GM23338 (cell line): ENCODE measurements at regions not wholly inside any gene's neighbourhood (a gene's known extent, or its start where the extent isn't known, plus 50 kb on each side); places are given as distances from the start of the nearest gene placed in this dataset.

Experiments
- ATAC-seq: fragments of 200-7000 bp; cut with Tn5 transposase; 3 replicates; pipeline ENCODE4 v1.9.1; 2020
- DNase-seq: peaks from one replicate; pipeline ENCODE4 v3.0.0-alpha.2; 2015; ENCODE audit warnings: low spot score
- H2AFZ ChIP-seq: fragments of 200-600 bp; sonication (generic); 2 replicates; pipeline ENCODE4 v1.8.0; 2016; ENCODE audit warnings: antibody characterized with exemption, mild to moderate bottlenecking, moderate library complexity
- H3F3A ChIP-seq: fragments of 200-600 bp; sonication (generic); replicated peaks from 2 replicates; pipeline ENCODE4 v1.8.0; 2017; ENCODE audit warnings: antibody characterized with exemption, mixed run types, low read depth
- H3K27ac ChIP-seq: fragments of 200-600 bp; sonication (generic); 2 replicates; pipeline ENCODE4 v1.6.1; 2016; ENCODE audit warnings: low read depth
- H3K27me3 ChIP-seq: fragments of 200-600 bp; sonication (generic); 2 replicates; pipeline ENCODE4 v1.8.0; 2016; ENCODE audit warnings: mild to moderate bottlenecking, mixed run types, moderate library complexity; ENCODE audit not compliant: insufficient read depth
- H3K36me3 ChIP-seq: fragments of 200-600 bp; sonication (generic); 2 replicates; pipeline ENCODE4 v1.8.0; 2016; ENCODE audit warnings: mild to moderate bottlenecking; ENCODE audit not compliant: insufficient read depth
- H3K4me1 ChIP-seq: fragments of 200-600 bp; sonication (generic); 2 replicates; pipeline ENCODE4 v1.8.0; 2016; ENCODE audit warnings: mild to moderate bottlenecking, moderate library complexity; ENCODE audit not compliant: insufficient read depth
- H3K4me2 ChIP-seq: fragments of 200-600 bp; sonication (generic); 2 replicates; pipeline ENCODE4 v1.7.1; 2017; ENCODE audit warnings: mixed run types
- H3K4me3 ChIP-seq: fragments of 200-600 bp; sonication (generic); 2 replicates; pipeline ENCODE4 v1.6.1; 2016; ENCODE audit warnings: mixed run types
- H3K79me2 ChIP-seq: fragments of 200-600 bp; sonication (generic); replicated peaks from 2 replicates; pipeline ENCODE4 v1.8.0; 2017; ENCODE audit warnings: mild to moderate bottlenecking; ENCODE audit not compliant: insufficient read depth
- H3K9me2 ChIP-seq: fragments of 200-600 bp; sonication (generic); 2 replicates; pipeline ENCODE4 v1.8.0; 2017; ENCODE audit not compliant: insufficient read depth
- H4K20me1 ChIP-seq: fragments of 200-600 bp; sonication (generic); replicated peaks from 2 replicates; pipeline ENCODE4 v1.8.0; 2017; ENCODE audit warnings: mild to moderate bottlenecking; ENCODE audit not compliant: insufficient read depth
- H3K27ac Mint-ChIP-seq: 2 replicates; pipeline ENCODE4 v1.8.0; 2020; ENCODE audit warnings: inconsistent platforms, mild to moderate bottlenecking, moderate library complexity, mixed read lengths
- H3K27me3 Mint-ChIP-seq: 3 replicates; pipeline ENCODE4 v1.8.0; 2022; ENCODE audit warnings: low read depth, mild to moderate bottlenecking, moderate library complexity, mixed read lengths, inconsistent platforms; ENCODE audit not compliant: insufficient read depth, poor library complexity
- H3K36me3 Mint-ChIP-seq: 3 replicates; pipeline ENCODE4 v1.8.0; 2021; ENCODE audit warnings: low read depth, mild to moderate bottlenecking, inconsistent platforms, moderate library complexity, mixed read lengths
- H3K4me1 Mint-ChIP-seq: 3 replicates; pipeline ENCODE4 v1.8.0; 2020; ENCODE audit warnings: mild to moderate bottlenecking, inconsistent platforms, mixed read lengths
- H3K4me3 Mint-ChIP-seq: 3 replicates; pipeline ENCODE4 v1.8.0; 2021; ENCODE audit warnings: moderate library complexity, mild to moderate bottlenecking, inconsistent platforms, mixed read lengths
- H3K9me3 Mint-ChIP-seq: 3 replicates; pipeline ENCODE4 v1.8.0; 2020; ENCODE audit warnings: moderate library complexity, mild to moderate bottlenecking, inconsistent platforms, mixed read lengths
- CREB1 ChIP-seq: fragments of 250-450 bp; sonication (Bioruptor Pico); IDR thresholded peaks from 2 replicates; pipeline ENCODE4 v1.5.0; 2020; ENCODE audit warnings: low read depth, mild to moderate bottlenecking, moderate library complexity
- CTCF ChIP-seq, 2 experiments: fragments of 200-600 bp in 1 of 2; sonication (generic) in 1 of 2; conservative IDR thresholded peaks; 2 replicates each; pipeline versions ENCODE4 v1.5.1 to v1.6.1; 2016 to 2017; ENCODE audit warnings: antibody characterized with exemption in 2 of 2, low read depth in 2 of 2, mild to moderate bottlenecking in 2 of 2, moderate library complexity in 1 of 2
- ETS1 ChIP-seq: IDR thresholded peaks from 2 replicates; pipeline ENCODE4 v1.6.1; 2016; ENCODE audit warnings: antibody characterized with exemption
- EZH2 ChIP-seq: fragments of 200-600 bp; sonication (generic); IDR thresholded peaks from one replicate; pipeline ENCODE4 v1.8.0; 2017; ENCODE audit warnings: antibody characterized with exemption, mild to moderate bottlenecking, low read depth; ENCODE audit not compliant: unreplicated experiment
- EZH2phosphoT487 ChIP-seq: fragments of 200-600 bp; sonication (generic); IDR thresholded peaks from one replicate; pipeline ENCODE4 v1.8.1; 2018; ENCODE audit warnings: antibody characterized with exemption; ENCODE audit not compliant: unreplicated experiment
- JUNB ChIP-seq: IDR thresholded peaks from one replicate; pipeline ENCODE4 v1.6.1; 2016; ENCODE audit warnings: antibody characterized with exemption; ENCODE audit not compliant: unreplicated experiment
- NANOG ChIP-seq: IDR thresholded peaks from 2 replicates; pipeline ENCODE4 v1.6.1; 2016; ENCODE audit warnings: antibody characterized with exemption, borderline replicate concordance
- POLR2AphosphoS5 ChIP-seq: IDR thresholded peaks from 2 replicates; pipeline ENCODE4 v1.6.1; 2016; ENCODE audit warnings: antibody characterized with exemption, low read depth
- REST ChIP-seq: IDR thresholded peaks from one replicate; pipeline ENCODE4 v1.6.1; 2018; ENCODE audit warnings: antibody characterized with exemption; ENCODE audit not compliant: unreplicated experiment
- STAT1 ChIP-seq: IDR thresholded peaks from one replicate; pipeline ENCODE4 v1.6.1; 2016; ENCODE audit warnings: antibody characterized with exemption; ENCODE audit not compliant: unreplicated experiment
- ZNF114 ChIP-seq: fragments of 250-450 bp; sonication (Bioruptor Pico); IDR thresholded peaks from 2 replicates; pipeline ENCODE4 v1.5.0; 2020; ENCODE audit warnings: mild to moderate bottlenecking, moderate library complexity
- ZNF331 ChIP-seq: fragments of 250-450 bp; sonication (Bioruptor Pico); IDR thresholded peaks from 2 replicates; pipeline ENCODE4 v1.5.0; 2020; ENCODE audit warnings: low read depth, mild to moderate bottlenecking, moderate library complexity
- TF ChIP-seq, protein P1 (sequence below): fragments of 250-450 bp; sonication (Bioruptor Pico); IDR thresholded peaks from 2 replicates; pipeline ENCODE4 v1.5.0; 2020; ENCODE audit warnings: mild to moderate bottlenecking, moderate library complexity

DNA sequence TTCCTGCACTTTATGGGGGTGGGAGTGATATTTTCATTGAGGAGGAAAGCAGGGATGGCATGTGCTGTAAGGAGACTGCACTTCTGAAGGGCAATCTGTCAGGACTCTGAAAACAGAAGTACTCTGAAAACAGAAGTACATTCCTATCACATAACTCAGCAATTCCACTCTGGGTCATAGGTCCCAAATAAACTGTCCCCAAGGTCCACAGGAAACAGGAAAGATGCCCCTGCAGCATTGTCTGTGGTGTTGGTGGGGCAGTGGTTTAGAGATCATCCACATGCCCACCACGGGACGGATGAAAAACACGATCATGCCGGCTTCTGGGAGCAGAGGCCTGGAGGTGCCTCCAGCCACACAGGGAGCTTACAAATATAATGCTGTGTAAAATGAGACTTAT is 150.3 kb downstream of the OTOR start (continued):
- TF ChIP-seq JUNB (no peak), EZH2 (no peak), EZH2phosphoT487 (no peak)

DNA sequence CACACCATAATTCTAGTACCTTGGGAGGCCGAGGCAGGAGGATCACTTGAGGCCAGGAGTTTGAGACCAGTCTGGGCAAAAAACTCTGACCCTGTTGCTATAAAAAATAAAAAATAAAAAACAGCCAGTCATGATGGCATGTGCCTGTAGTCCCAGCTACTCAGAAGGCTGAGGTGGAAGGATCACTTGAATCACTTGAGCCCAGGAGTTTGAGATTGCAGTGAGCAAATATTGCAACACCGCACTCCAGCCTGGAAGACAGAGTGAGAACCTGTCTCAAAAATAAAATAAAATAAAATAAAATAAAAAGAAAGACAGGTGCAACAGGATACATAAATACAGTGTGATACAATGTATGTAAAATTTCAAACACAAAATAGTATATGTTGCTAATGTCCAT is 154.5 kb downstream of the OTOR start:
- no peak overlapping the region for H3K27ac Mint-ChIP-seq
- Histone ChIP-seq H3K27me3 (no peaks in the 10 kb centered on the region), H3K9me2 (no peaks in the 10 kb centered on the region), H3K36me3 (no peaks in the 10 kb centered on the region), H3K4me3 (no peak overlapping the region), H3K79me2 (no peaks in the 10 kb centered on the region), H2AFZ (no peak overlapping the region), H3K4me1 (no peaks in the 10 kb centered on the region), H4K20me1 (no peaks in the 10 kb centered on the region), H3K4me2 (no peak overlapping the region), H3K27ac (no peak overlapping the region), H3F3A (no peaks in the 10 kb centered on the region)
- TF ChIP-seq REST (no peak), ZNF114 (no peak), POLR2AphosphoS5 (no peak), JUNB (no peak), STAT1 (no peak), EZH2phosphoT487 (no peak), ETS1 (no peak), CTCF (conservative IDR thresholded peaks at IDR 0.05; ENCODE audit: low read depth in 2 of 2) (no peak), ZNF331 (CRISPR knock-in tag) (no peak), NANOG (no peak), EZH2 (no peak), CREB1 (CRISPR knock-in tag) (no peak)
- TF ChIP-seq, protein P1, sequence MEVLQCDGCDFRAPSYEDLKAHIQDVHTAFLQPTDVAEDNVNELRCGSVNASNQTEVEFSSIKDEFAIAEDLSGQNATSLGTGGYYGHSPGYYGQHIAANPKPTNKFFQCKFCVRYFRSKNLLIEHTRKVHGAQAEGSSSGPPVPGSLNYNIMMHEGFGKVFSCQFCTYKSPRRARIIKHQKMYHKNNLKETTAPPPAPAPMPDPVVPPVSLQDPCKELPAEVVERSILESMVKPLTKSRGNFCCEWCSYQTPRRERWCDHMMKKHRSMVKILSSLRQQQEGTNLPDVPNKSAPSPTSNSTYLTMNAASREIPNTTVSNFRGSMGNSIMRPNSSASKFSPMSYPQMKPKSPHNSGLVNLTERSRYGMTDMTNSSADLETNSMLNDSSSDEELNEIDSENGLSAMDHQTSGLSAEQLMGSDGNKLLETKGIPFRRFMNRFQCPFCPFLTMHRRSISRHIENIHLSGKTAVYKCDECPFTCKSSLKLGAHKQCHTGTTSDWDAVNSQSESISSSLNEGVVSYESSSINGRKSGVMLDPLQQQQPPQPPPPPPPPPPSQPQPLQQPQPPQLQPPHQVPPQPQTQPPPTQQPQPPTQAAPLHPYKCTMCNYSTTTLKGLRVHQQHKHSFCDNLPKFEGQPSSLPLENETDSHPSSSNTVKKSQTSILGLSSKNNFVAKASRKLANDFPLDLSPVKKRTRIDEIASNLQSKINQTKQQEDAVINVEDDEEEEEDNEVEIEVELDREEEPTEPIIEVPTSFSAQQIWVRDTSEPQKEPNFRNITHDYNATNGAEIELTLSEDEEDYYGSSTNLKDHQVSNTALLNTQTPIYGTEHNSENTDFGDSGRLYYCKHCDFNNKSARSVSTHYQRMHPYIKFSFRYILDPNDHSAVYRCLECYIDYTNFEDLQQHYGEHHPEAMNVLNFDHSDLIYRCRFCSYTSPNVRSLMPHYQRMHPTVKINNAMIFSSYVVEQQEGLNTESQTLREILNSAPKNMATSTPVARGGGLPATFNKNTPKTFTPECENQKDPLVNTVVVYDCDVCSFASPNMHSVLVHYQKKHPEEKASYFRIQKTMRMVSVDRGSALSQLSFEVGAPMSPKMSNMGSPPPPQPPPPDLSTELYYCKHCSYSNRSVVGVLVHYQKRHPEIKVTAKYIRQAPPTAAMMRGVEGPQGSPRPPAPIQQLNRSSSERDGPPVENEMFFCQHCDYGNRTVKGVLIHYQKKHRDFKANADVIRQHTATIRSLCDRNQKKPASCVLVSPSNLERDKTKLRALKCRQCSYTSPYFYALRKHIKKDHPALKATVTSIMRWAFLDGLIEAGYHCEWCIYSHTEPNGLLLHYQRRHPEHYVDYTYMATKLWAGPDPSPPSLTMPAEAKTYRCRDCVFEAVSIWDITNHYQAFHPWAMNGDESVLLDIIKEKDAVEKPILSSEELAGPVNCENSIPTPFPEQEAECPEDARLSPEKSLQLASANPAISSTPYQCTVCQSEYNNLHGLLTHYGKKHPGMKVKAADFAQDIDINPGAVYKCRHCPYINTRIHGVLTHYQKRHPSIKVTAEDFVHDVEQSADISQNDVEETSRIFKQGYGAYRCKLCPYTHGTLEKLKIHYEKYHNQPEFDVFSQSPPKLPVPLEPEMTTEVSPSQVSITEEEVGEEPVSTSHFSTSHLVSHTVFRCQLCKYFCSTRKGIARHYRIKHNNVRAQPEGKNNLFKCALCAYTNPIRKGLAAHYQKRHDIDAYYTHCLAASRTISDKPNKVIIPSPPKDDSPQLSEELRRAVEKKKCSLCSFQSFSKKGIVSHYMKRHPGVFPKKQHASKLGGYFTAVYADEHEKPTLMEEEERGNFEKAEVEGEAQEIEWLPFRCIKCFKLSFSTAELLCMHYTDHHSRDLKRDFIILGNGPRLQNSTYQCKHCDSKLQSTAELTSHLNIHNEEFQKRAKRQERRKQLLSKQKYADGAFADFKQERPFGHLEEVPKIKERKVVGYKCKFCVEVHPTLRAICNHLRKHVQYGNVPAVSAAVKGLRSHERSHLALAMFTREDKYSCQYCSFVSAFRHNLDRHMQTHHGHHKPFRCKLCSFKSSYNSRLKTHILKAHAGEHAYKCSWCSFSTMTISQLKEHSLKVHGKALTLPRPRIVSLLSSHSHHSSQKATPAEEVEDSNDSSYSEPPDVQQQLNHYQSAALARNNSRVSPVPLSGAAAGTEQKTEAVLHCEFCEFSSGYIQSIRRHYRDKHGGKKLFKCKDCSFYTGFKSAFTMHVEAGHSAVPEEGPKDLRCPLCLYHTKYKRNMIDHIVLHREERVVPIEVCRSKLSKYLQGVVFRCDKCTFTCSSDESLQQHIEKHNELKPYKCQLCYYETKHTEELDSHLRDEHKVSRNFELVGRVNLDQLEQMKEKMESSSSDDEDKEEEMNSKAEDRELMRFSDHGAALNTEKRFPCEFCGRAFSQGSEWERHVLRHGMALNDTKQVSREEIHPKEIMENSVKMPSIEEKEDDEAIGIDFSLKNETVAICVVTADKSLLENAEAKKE (CRISPR knock-in tag) = no peak
- H3K4me3 Mint-ChIP-seq = no peak overlapping the region
- H3K27me3 Mint-ChIP-seq = no peaks in the 10 kb centered on the region
- ATAC-seq (no peak), DNase-seq (no peak)
- H3K9me3 Mint-ChIP-seq = peaks cover 3% of the 10 kb centered on the region; the same call in 2 of the 3 replicates
- H3K36me3 Mint-ChIP-seq = no peaks in the 10 kb centered on the region
- no peaks in the 10 kb centered on the region for H3K4me1 Mint-ChIP-seq
